HG03442 (cell line): ENCODE measurements at regions not wholly inside any gene's neighbourhood (a gene's known extent, or its start where the extent isn't known, plus 50 kb on each side); places are given as distances from the start of the nearest gene placed in this dataset.

Experiments used
- ATAC-seq: cut with Tn5 transposase; IDR thresholded peaks from one replicate; pipeline ENCODE4 v1.9.1; 2021; ENCODE audit warnings: mild to moderate bottlenecking, moderate library complexity; ENCODE audit not compliant: unreplicated experiment

GRCh38 chr2:120948662-120949011, 213.0 kb downstream of the GLI2 start:
- no peak for ATAC-seq

DNA sequence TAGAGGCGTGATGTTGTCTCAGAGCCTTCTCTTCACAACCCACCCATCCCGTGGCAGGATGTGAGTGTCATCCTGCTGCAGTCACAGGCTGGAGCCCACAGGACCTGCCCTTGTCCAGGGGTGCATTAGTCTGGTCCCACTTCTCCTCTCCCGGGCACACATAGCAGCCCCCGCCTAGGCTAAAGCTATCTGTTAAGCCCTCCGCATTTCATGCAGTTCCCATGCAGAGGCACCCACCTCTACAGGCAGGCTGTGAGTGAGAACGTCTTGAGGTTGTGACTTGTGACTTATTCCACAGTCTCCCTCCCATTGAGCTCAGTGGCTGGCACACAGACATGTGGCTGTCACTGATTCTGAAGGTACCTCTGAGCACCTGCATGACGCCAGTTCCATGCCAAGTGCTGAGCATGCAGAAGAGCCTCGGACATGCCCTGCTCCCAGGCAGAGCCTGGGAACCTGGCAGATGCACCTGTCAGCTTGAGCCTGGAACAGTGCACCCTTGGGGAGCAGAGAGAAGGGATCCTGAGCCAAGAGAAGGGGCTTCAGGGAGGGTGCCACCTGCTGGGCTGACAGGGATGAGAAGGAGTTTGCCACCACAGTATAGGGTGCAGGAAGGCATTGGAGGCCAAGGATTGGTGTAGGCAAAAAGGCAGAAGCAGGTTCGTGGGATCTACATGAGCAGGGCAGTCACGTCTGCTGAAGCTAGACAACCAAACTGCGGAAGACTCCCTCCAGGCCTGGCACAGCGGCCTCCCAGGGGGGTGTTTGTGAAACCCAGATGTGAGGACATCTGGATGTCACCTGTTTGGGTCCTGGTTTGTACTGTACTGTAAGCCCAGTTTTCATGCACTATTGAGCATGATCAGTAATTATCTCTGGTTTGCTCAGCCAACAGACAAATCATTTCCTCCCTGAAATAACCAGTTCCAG, 213.6 kb downstream of the GLI2 start:
- ATAC-seq, result no peak

DNA sequence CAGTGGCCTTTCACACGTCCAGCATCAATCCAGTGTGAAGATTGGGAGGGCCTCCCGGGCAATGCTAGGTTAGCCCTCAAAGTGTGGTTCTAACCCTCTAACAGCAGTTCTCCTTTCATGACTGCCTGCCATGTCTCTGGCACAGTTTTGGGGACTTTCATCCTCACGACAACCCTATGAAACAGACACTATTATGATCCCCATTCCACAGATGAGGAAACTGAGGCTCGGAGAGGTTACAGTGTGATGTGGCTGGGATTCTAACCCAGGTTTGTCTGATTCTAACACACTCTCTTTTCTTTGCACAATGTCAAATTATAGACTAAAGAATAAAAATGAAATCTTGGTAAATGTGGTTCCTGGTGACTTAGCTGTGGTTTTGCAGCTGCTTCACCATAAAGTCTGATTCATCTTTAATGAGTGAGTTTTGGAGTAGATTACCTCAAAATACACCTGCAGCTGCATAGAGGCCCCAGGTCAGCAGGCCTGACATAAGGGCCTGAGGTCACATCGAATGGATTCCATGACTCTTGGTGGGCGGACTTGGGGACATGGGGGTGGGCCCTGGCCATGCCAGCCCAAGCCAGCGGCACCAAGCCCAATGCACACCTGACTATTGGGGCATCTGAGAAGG, 214.4 kb downstream of the GLI2 start:
- no peak for ATAC-seq

- ATAC-seq, result no peak
These were observed 216.0 kb downstream of the GLI2 start for GRCh38 chr2:120951693-120952092.

- ATAC-seq, result no peak
These were observed 216.7 kb downstream of the GLI2 start for GRCh38 chr2:120952318-120952717.

- ATAC-seq, result no peak
These were observed 217.5 kb downstream of the GLI2 start for GRCh38 chr2:120953066-120953756.

GRCh38 chr2:120953843-120954584, 218.3 kb downstream of the GLI2 start:
- no peak for ATAC-seq

DNA sequence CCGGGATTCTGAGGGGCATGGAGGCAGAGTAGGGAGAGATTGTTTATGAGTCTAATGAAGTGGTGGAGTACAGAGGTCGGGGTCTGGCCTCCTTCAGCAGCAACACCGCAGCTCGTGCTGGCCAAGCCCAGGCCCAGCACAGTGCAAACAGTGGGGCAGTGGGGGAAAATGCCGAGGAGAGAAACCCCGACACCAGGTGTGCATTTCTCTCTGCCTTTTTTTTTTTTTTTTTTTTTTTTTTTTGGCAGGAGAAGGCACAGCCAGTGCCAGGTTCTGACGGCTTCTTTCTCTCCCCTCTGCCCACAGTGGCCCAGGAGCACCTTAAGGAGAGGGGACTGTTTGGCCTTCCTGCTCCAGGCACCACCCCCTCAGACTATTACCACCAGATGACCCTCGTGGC, 219.3 kb downstream of the GLI2 start:
- no peak for ATAC-seq

- ATAC-seq, result no peak
These were observed 219.8 kb downstream of the GLI2 start for GRCh38 chr2:120955427-120955826.

- no peak for ATAC-seq
These were observed 221.0 kb downstream of the GLI2 start for GRCh38 chr2:120956486-120957156.

DNA sequence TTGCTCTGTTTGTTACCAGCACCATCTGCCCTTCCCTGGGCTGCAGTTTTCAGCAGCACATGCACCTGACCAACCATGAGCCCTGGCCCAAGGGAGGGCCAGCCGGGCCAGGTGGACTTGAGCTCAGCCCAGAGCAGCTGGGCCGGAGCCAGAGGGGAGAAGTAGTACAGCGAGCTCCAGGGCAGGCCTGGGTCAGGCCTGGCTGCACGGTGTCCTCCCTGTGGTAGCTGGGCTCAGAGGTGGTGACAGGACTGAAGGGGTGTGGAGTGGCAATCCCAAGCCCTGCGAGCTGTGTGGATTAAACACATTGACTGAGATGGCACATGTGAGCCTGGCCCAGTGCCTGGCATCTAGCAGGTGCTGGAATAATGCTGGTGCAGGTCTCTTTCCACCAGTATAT, 222.2 kb downstream of the GLI2 start:
- ATAC-seq, result no peak

- no peak for ATAC-seq
These were observed 223.1 kb downstream of the GLI2 start for GRCh38 chr2:120958623-120959366.

GRCh38 chr2:120959426-120959825, 223.8 kb downstream of the GLI2 start:
- no peak for ATAC-seq

GRCh38 chr2:120960770-120961366, 225.2 kb downstream of the GLI2 start:
- ATAC-seq, result no peak

DNA sequence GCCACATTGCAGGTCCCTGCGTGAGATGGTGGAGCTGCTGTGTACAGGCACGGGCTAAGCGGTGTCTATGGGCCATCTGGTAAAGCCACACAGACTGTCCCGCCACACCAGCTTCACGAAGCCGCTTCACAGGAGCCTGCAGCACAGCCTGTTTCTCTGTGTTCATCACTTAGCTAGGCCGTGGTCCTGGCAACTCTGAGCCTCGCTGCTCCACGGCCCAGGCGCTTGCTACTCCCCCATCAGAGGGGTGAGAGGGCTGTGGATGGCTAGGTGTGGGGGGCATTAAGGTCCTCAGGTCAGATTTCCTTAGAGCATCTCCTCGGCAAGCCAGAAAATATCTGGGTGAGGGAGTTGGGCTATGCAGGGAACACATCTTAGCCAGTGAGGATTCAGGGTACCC, 225.7 kb downstream of the GLI2 start:
- ATAC-seq, result no peak

DNA sequence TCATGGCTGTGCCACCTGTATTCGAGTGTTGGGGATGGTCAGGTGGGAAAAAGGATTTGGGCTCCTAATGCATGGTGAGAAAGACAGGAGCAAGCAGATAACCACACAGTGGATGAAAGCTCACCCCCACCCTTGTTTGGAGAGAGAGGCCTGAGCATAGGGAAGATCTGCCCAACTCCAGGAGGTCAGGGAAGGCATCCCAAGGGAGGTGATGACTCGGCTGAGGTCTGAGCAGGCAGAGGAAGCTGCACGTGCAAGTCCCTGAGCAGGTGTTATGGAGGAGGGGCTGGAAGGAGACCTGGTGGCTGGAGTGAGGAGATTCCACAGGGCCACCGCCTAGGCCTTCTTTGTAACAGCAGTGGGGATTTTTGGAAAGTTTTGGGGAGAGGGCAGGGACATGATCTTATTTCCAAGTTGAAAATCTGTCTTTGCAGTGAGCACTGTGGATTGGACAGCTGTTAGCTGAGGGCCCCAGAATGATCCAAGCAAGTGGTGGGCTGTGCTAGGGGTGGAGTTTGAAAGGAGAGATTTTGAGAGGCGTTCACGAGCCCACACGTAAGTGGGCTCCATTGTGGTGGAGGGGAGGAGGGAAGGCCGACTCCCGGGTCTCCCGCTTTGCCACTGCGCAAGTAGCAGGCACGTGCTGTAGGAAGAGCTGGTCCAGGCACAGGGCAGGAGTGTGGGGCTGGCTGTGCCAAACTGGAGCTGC, 228.5 kb downstream of the GLI2 start:
- no peak for ATAC-seq

DNA sequence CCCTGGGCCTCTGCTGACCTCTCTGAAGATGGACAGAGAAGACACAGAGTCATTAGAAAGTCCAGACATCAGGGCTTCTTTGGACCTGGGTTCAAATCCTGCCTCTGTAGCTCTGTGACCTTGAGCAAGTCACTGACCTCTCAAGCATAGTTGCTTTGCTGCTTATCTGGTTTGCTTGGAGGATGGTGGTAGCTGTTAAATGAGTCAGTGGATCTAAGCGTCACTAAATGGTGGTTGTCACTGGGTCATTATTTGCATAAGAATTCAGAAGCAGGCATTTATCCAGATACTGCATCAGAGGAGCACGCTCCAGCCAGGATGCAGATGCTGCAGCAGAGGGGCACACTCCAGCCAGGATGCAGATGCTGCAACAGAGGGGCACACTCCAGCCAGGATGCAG, 229.2 kb downstream of the GLI2 start:
- ATAC-seq, result no peak

DNA sequence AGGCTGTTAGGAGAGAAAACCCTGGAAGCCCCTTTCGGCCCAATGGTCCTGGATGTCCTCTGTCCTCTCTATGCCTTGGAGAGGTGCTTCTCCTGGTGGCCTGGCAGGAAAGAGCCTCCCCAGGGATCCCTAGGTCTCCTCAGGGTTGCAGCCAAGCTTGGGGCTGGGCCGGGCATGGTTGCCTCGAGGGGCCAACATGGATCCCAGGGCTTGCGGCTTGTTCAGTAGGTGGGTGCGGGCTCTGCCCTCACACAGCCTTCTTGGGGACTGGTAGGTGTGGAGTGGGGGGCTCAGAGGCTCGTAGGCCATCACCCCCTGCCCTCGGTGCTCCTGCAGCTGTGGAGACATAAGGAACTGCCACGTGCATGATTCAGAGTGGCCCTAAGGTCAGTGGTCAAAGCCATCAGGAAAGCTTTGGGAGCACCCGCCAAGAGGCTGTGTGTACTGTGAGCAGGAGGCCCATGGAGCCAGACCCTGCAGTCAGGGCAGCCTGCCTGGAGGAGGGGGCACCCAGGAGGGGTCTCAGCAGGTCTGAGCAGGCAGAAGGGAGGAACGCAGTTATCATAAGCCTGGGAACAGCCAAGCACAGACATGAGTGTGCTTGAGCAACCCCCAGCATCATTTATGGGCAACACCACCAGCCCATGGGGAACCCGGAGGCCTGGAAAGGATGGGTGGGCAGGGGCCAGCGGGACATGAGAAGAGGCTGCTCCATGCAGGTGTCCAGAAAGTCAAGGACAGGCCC, 231.0 kb downstream of the GLI2 start:
- ATAC-seq, result no peak
